Psoas muscle (tissue), 7 donors: ENCODE measurements at regions not wholly inside any gene's neighbourhood (a gene's known extent, or its start where the extent isn't known, plus 50 kb on each side); places are given as distances from the start of the nearest gene placed in this dataset.

ENCODE experiments used
- ATAC-seq, 4 donors: fragments of 200-7000 bp; cut with Tn5 transposase; one replicate each; pipeline ENCODE4 v1.9.1; 2020; ENCODE audit warnings: moderate library complexity in 3 of 4, mild to moderate bottlenecking in 2 of 4
- DNase-seq, 2 donors: peaks; one replicate each; pipeline ENCODE4 v3.0.0-alpha.2; 2020
- H3K27ac ChIP-seq: fragments of 200-600 bp; one replicate; pipeline ENCODE4 v1.8.0; 2022
- H3K27me3 ChIP-seq, 3 donors: fragments of 200-600 bp in 1 of 3; one replicate each; pipeline versions ENCODE4 v1.6.1 to v1.8.0; 2013 to 2022; ENCODE audit warnings: low read length in 2 of 3, mild to moderate bottlenecking in 2 of 3, moderate library complexity in 1 of 3; ENCODE audit not compliant: insufficient read depth in 3 of 3
- H3K36me3 ChIP-seq, 2 donors: fragments of 200-600 bp in 1 of 2; one replicate each; pipeline versions ENCODE4 v1.6.1 to v1.8.0; 2013 to 2022; ENCODE audit warnings: low read depth in 1 of 2, mild to moderate bottlenecking in 1 of 2, moderate library complexity in 1 of 2; ENCODE audit not compliant: insufficient read depth in 1 of 2
- H3K4me1 ChIP-seq: fragments of 200-600 bp; one replicate; pipeline ENCODE4 v1.8.0; 2022
- H3K4me3 ChIP-seq: fragments of 200-600 bp; one replicate; pipeline ENCODE4 v1.8.0; 2022; ENCODE audit warnings: mild to moderate bottlenecking
- H3K9me3 ChIP-seq: fragments of 200-600 bp; one replicate; pipeline ENCODE4 v1.8.0; 2022
- CTCF ChIP-seq: fragments of 200-600 bp; IDR thresholded peaks from one replicate; pipeline ENCODE4 v1.8.0; 2022; ENCODE audit warnings: antibody characterized with exemption
- WGBS, 3 donors: extraction: QIAGEN DNeasy Blood & Tissue Kit; methylation state at CpG; one replicate each; pipeline versions ENCODE4 v1.1.6 to v1.1.7; 2013; 5-methylcytosine and 5-hydroxymethylcytosine counted together
- intact Hi-C, 2 donors: fragments of 100-400 bp; cut with DNase I; formaldehyde crosslinking; loops; one replicate each; pipeline versions ENCODE4 v1.11.0 to v1.14.2; 2022
- donor health status: healthy with polysubstance abuse.
- donor health status: DM: no; HTN: no; CAD: no; lungs with moderate emphysema.
- donor health status: Bipolar disorder and iron deficiency.
- donor health status: healthy.
- donor health status: DM: yes; HTN: yes; CAD: no.
- donor health status: DM: no; HTN: no; CAD: no.
- donor health status: DM: yes; HTN: yes; CAD: no.

- H3K4me3 ChIP-seq: no peak overlapping the region
- no peaks in the 10 kb centered on the region for H3K36me3 ChIP-seq
- TF ChIP-seq CTCF: no peak
- H3K27me3 ChIP-seq: no peaks in the 10 kb centered on the region
- H3K27ac ChIP-seq: no peak overlapping the region
- DNase-seq (no peak), ATAC-seq (no peak)
- no peaks in the 10 kb centered on the region for H3K4me1 ChIP-seq
- intact Hi-C loops: no loop called here
- WGBS, 3 donors: 35 to 49% (median 44%) methylated on average over 3 of the region's 3 CpGs
- H3K9me3 ChIP-seq: no peaks in the 10 kb centered on the region
Measured at GRCh38 chr18:68461481-68462018, 253.4 kb downstream of the TMX3 start.

GRCh38 chr18:68459968-68460367 is 254.9 kb downstream of the TMX3 start:
- ATAC-seq (no peak), DNase-seq (no peak)
- WGBS, 3 donors: 94 to 96% (median 95%) methylated on average over 12 of the region's 12 CpGs
- no peak overlapping the region for H3K27ac ChIP-seq
- H3K4me1 ChIP-seq: no peaks in the 10 kb centered on the region
- no peak for TF ChIP-seq CTCF
- no peaks in the 10 kb centered on the region for H3K9me3 ChIP-seq
- no peaks in the 10 kb centered on the region for H3K36me3 ChIP-seq
- no peak overlapping the region for H3K4me3 ChIP-seq
- intact Hi-C loops: no loop called here
- H3K27me3 ChIP-seq: no peaks in the 10 kb centered on the region

GRCh38 chr18:68456985-68457384 is 257.9 kb downstream of the TMX3 start:
- intact Hi-C loops: no loop called here
- no peaks in the 10 kb centered on the region for H3K9me3 ChIP-seq
- no peak overlapping the region for H3K4me3 ChIP-seq
- TF ChIP-seq CTCF: no peak
- DNase-seq (no peak), ATAC-seq (no peak)
- H3K36me3 ChIP-seq: no peaks in the 10 kb centered on the region
- H3K4me1 ChIP-seq: no peaks in the 10 kb centered on the region
- 78 to 95% (median 84%) methylated on average over 4 of the region's 4 CpGs for WGBS, 3 donors
- no peaks in the 10 kb centered on the region for H3K27me3 ChIP-seq
- H3K27ac ChIP-seq: no peak overlapping the region

GRCh38 chr18:68455229-68455603 is 259.7 kb downstream of the TMX3 start:
- no peak for DNase-seq
- H3K4me1 ChIP-seq: no peaks in the 10 kb centered on the region
- H3K36me3 ChIP-seq: no peaks in the 10 kb centered on the region
- H3K4me3 ChIP-seq: no peak overlapping the region
- intact Hi-C loops: no loop called here
- ATAC-seq: no peak
- no peaks in the 10 kb centered on the region for H3K27me3 ChIP-seq
- no peak overlapping the region for H3K27ac ChIP-seq
- no peak for TF ChIP-seq CTCF
- no peaks in the 10 kb centered on the region for H3K9me3 ChIP-seq

GRCh38 chr18:68454511-68455228 is 260.2 kb downstream of the TMX3 start:
- H3K4me1 ChIP-seq: no peaks in the 10 kb centered on the region
- no peak overlapping the region for H3K4me3 ChIP-seq
- DNase-seq (no peak), ATAC-seq (no peak)
- no peaks in the 10 kb centered on the region for H3K36me3 ChIP-seq
- intact Hi-C loops: no loop called here
- H3K27me3 ChIP-seq: no peaks in the 10 kb centered on the region
- H3K9me3 ChIP-seq: no peaks in the 10 kb centered on the region
- 73 to 78% (median 73%) methylated on average over 3 of the region's 3 CpGs for WGBS, 3 donors
- no peak for TF ChIP-seq CTCF
- no peak overlapping the region for H3K27ac ChIP-seq
